H1 (cell line): ENCODE measurements at regions not wholly inside any gene's neighbourhood (a gene's known extent, or its start where the extent isn't known, plus 50 kb on each side); places are given as distances from the start of the nearest gene placed in this dataset.

Source experiments
- CTCF ChIA-PET: fragments of 300-600 bp; sonication (Branson Sonifier 250); formaldehyde crosslinking; loops from one replicate; lab custom pipeline; 2021; ENCODE audit not compliant: partially characterized antibody; lab: Charles Lee
- POLR2A ChIA-PET: fragments of 300-600 bp; sonication (Branson Sonifier 250); formaldehyde crosslinking; loops from one replicate; lab custom pipeline; 2021; ENCODE audit warnings: inconsistent platforms; ENCODE audit not compliant: partially characterized antibody; lab: Charles Lee
- DNase-seq, 2 experiments: peaks; one replicate each; pipeline versions ENCODE4 v3.0.0 to v3.0.0-alpha.2; 2010 to 2022; ENCODE audit warnings: low spot score in 2 of 2, low read depth in 1 of 2, mixed read lengths in 1 of 2
- FAIRE-seq: peaks from 2 replicates; lab custom pipeline; 2011; peaks lifted over from hg19 to GRCh38; lab: Jason Lieb, UNC
- H2AFZ ChIP-seq: 2 replicates; pipeline ENCODE4 v1.8.1; 2012; ENCODE audit warnings: low read length, inconsistent platforms
- H2AK5ac ChIP-seq: 2 replicates; pipeline ENCODE4 v1.6.1; 2013; ENCODE audit warnings: low read depth, low read length
- H2BK120ac ChIP-seq: replicated peaks from 2 replicates; pipeline ENCODE3; 2013; ENCODE audit warnings: low read depth, low read length, inconsistent platforms
- H2BK12ac ChIP-seq: 2 replicates; pipeline ENCODE4 v1.6.1; 2013; ENCODE audit warnings: low read depth, low read length
- H2BK15ac ChIP-seq: 2 replicates; pipeline ENCODE4 v1.6.1; 2013; ENCODE audit warnings: low read length
- H2BK20ac ChIP-seq: 2 replicates; pipeline ENCODE4 v1.6.1; 2013; ENCODE audit warnings: low read length
- H2BK5ac ChIP-seq: 2 replicates; pipeline ENCODE4 v1.6.1; 2013; ENCODE audit warnings: low read depth, low read length
- H3K14ac ChIP-seq: 2 replicates; pipeline ENCODE4 v1.6.1; 2013; ENCODE audit warnings: inconsistent platforms; ENCODE audit not compliant: insufficient read length
- H3K18ac ChIP-seq: 2 replicates; pipeline ENCODE4 v1.6.1; 2013; ENCODE audit warnings: low read length; ENCODE audit errors: extremely low read depth
- H3K23ac ChIP-seq: 2 replicates; pipeline ENCODE4 v1.6.1; 2013; ENCODE audit warnings: inconsistent platforms; ENCODE audit not compliant: insufficient read length
- H3K23me2 ChIP-seq: 2 replicates; pipeline ENCODE4 v1.6.1; 2013; ENCODE audit warnings: low read depth, low read length
- H3K27ac ChIP-seq: 2 replicates; pipeline ENCODE4 v1.6.1; 2011; ENCODE audit warnings: low read depth, low read length, inconsistent platforms
- H3K27me3 ChIP-seq, 4 experiments: replicated peaks in 1 of 4; 1 replicate in 1 of 4; 2 replicates in 3 of 4; pipeline versions ENCODE4 v1.6.1 to v1.8.1; 2011 to 2013; ENCODE audit warnings: low read length in 3 of 4, mild to moderate bottlenecking in 3 of 4, inconsistent platforms in 2 of 4, mixed read lengths in 2 of 4, moderate library complexity in 1 of 4; ENCODE audit not compliant: control insufficient read depth in 3 of 4, insufficient read depth in 3 of 4; ENCODE audit errors: extremely low read depth in 1 of 4
- H3K36me3 ChIP-seq, 4 experiments: 2 replicates each; pipeline versions ENCODE4 v1.6.1 to v1.8.1; 2011 to 2013; ENCODE audit warnings: mild to moderate bottlenecking in 4 of 4, low read length in 3 of 4, moderate library complexity in 2 of 4, control low read depth in 1 of 4, inconsistent platforms in 1 of 4; ENCODE audit not compliant: insufficient read depth in 4 of 4, control insufficient read depth in 2 of 4
- H3K4ac ChIP-seq: replicated peaks from 2 replicates; pipeline ENCODE3; 2013; ENCODE audit warnings: low read length, low read depth, mixed read lengths, inconsistent platforms; ENCODE audit not compliant: insufficient read length
- H3K4me1 ChIP-seq, 4 experiments: replicated peaks in 1 of 4; 1 replicate in 1 of 4; 2 replicates in 3 of 4; pipeline versions ENCODE4 v1.6.1 to v1.8.1; 2011 to 2013; ENCODE audit warnings: low read length in 3 of 4, inconsistent platforms in 2 of 4, mixed read lengths in 1 of 4; ENCODE audit not compliant: insufficient read depth in 4 of 4, control insufficient read depth in 3 of 4
- H3K4me2 ChIP-seq, 2 experiments: 2 replicates each; pipeline versions ENCODE4 v1.6.1 to v1.8.1; 2011 to 2013; ENCODE audit warnings: low read depth in 2 of 2, low read length in 2 of 2, control low read depth in 1 of 2, inconsistent platforms in 1 of 2, mild to moderate bottlenecking in 1 of 2; ENCODE audit not compliant: insufficient read depth in 1 of 2
- H3K4me3 ChIP-seq, 4 experiments: fragments of 200-600, 300-600 bp in 1 of 4; sonication (generic), shearing (Covaris generic), sonication (Bioruptor Twin) in 1 of 4; 2 replicates each; pipeline versions ENCODE4 v1.5.1 to v1.8.1; 2011 to 2016; ENCODE audit warnings: low read length in 4 of 4, low read depth in 3 of 4, control low read depth in 2 of 4, inconsistent platforms in 2 of 4, mild to moderate bottlenecking in 2 of 4, mixed read lengths in 1 of 4, moderate library complexity in 1 of 4; ENCODE audit not compliant: insufficient read depth in 2 of 4; ENCODE audit errors: extremely low read depth in 1 of 4
- H3K56ac ChIP-seq: replicated peaks from 2 replicates; pipeline ENCODE3; 2013; ENCODE audit warnings: low read depth, mild to moderate bottlenecking, mixed read lengths, low read length, inconsistent platforms; ENCODE audit not compliant: insufficient read length
- H3K79me1 ChIP-seq: 2 replicates; pipeline ENCODE4 v1.6.1; 2013; ENCODE audit warnings: low read depth, low read length, control low read depth
- H3K79me2 ChIP-seq, 2 experiments: 2 replicates each; pipeline versions ENCODE4 v1.6.1 to v1.8.1; 2012 to 2013; ENCODE audit warnings: low read length in 2 of 2, mild to moderate bottlenecking in 2 of 2, inconsistent platforms in 1 of 2; ENCODE audit not compliant: insufficient read depth in 2 of 2, control insufficient read depth in 1 of 2
- H3K9ac ChIP-seq, 4 experiments: replicated peaks in 1 of 4; 1 replicate in 1 of 4; 2 replicates in 3 of 4; pipeline versions ENCODE4 v1.6.1 to v1.8.1; 2011 to 2013; ENCODE audit warnings: low read depth in 3 of 4, low read length in 3 of 4, control low read depth in 2 of 4, mild to moderate bottlenecking in 2 of 4, moderate library complexity in 2 of 4, inconsistent platforms in 1 of 4; ENCODE audit errors: extremely low read depth in 1 of 4
- H3K9me3 ChIP-seq, 2 experiments: 2 replicates each; pipeline versions ENCODE4 v1.6.1 to v1.8.1; 2012 to 2013; ENCODE audit warnings: mild to moderate bottlenecking in 2 of 2, moderate library complexity in 2 of 2, control low read depth in 1 of 2, inconsistent platforms in 1 of 2, low read depth in 1 of 2, low read length in 1 of 2, mixed read lengths in 1 of 2; ENCODE audit not compliant: insufficient read depth in 2 of 2
- H4K20me1 ChIP-seq, 2 experiments: replicated peaks in 1 of 2; 2 replicates each; pipeline versions ENCODE3 to v1.8.1; 2011 to 2013; ENCODE audit warnings: inconsistent platforms in 2 of 2, low read length in 2 of 2, mild to moderate bottlenecking in 1 of 2; ENCODE audit not compliant: insufficient read depth in 2 of 2, control insufficient read depth in 1 of 2
- H4K5ac ChIP-seq: 2 replicates; pipeline ENCODE4 v1.6.1; 2013; ENCODE audit warnings: low read length, low read depth, mixed read lengths, inconsistent platforms; ENCODE audit not compliant: insufficient read length
- H4K8ac ChIP-seq: 2 replicates; pipeline ENCODE4 v1.8.0; 2013; ENCODE audit warnings: mild to moderate bottlenecking, moderate library complexity, low read length, inconsistent platforms; ENCODE audit not compliant: insufficient read depth; ENCODE audit errors: extremely low read depth
- H4K91ac ChIP-seq: replicated peaks from 2 replicates; pipeline ENCODE3; 2013; ENCODE audit warnings: low read length, mixed read lengths, inconsistent platforms; ENCODE audit not compliant: insufficient read length
- BACH1 ChIP-seq: IDR thresholded peaks from 2 replicates; pipeline ENCODE4 v1.6.1; 2012; ENCODE audit warnings: low read length, improper control_type of control experiment
- CBX8 ChIP-seq: fragments of 300-800, 300-1000 bp; sonication (generic); IDR thresholded peaks from 2 replicates; pipeline ENCODE4 v1.7.1; 2016; ENCODE audit warnings: low read depth, low read length, borderline replicate concordance
- CREB1 ChIP-seq: IDR thresholded peaks from 2 replicates; pipeline ENCODE4 v1.6.1; 2012; ENCODE audit warnings: inconsistent platforms
- E2F6 ChIP-seq: IDR thresholded peaks from 2 replicates; pipeline ENCODE4 v1.6.1; 2012; ENCODE audit warnings: inconsistent platforms
- GTF2F1 ChIP-seq: IDR thresholded peaks from 2 replicates; pipeline ENCODE4 v1.6.1; 2012; ENCODE audit warnings: low read depth, low read length, improper control_type of control experiment, borderline replicate concordance
- JUND ChIP-seq: IDR thresholded peaks from 2 replicates; pipeline ENCODE4 v1.6.1; 2011; ENCODE audit warnings: mild to moderate bottlenecking, improper control_type of control experiment, low read length
- PHF8 ChIP-seq: fragments of 200-600 bp; sonication (generic); conservative IDR thresholded peaks from 2 replicates; pipeline ENCODE4 v1.7.1; 2012; ENCODE audit warnings: low read depth, mild to moderate bottlenecking, inconsistent platforms, low read length, moderate library complexity
- POU5F1 ChIP-seq: IDR thresholded peaks from 2 replicates; pipeline ENCODE4 v1.6.1; 2011; ENCODE audit warnings: low read depth, mild to moderate bottlenecking, low read length, moderate library complexity
- RBBP5 ChIP-seq: IDR thresholded peaks from 2 replicates; pipeline ENCODE4 v1.7.1; 2012; ENCODE audit warnings: low read depth, mild to moderate bottlenecking, inconsistent platforms, low read length, moderate library complexity, borderline replicate concordance
- SAP30 ChIP-seq: fragments of 300-600 bp; sonication (generic); IDR thresholded peaks from 2 replicates; pipeline ENCODE4 v1.7.1; 2012; ENCODE audit warnings: low read length, moderate library complexity, mild to moderate bottlenecking, inconsistent platforms; ENCODE audit not compliant: insufficient read depth, insufficient replicate concordance
- SIN3A ChIP-seq, 2 experiments: IDR thresholded peaks in 1 of 2; conservative IDR thresholded peaks in 1 of 2; 2 replicates each; pipeline ENCODE4 v1.6.1; 2011 to 2012; ENCODE audit warnings: low read length in 2 of 2, improper control_type of control experiment in 1 of 2, low read depth in 1 of 2, mild to moderate bottlenecking in 1 of 2
- SIRT6 ChIP-seq: IDR thresholded peaks from one replicate; pipeline ENCODE4 v1.7.1; 2012; ENCODE audit warnings: low read length, inconsistent platforms
- TAF1 ChIP-seq: IDR thresholded peaks from 2 replicates; pipeline ENCODE4 v1.6.1; 2011; ENCODE audit warnings: mild to moderate bottlenecking, low read depth, low read length
- YY1 ChIP-seq: IDR thresholded peaks from 2 replicates; pipeline ENCODE4 v1.6.1; 2011; ENCODE audit warnings: low read depth, mild to moderate bottlenecking, low read length
- TF ChIP-seq, protein P1 (sequence below): IDR thresholded peaks from 2 replicates; pipeline ENCODE4 v1.6.1; 2011; ENCODE audit warnings: low read depth, mild to moderate bottlenecking, low read length; ENCODE audit not compliant: insufficient read depth

DNA sequence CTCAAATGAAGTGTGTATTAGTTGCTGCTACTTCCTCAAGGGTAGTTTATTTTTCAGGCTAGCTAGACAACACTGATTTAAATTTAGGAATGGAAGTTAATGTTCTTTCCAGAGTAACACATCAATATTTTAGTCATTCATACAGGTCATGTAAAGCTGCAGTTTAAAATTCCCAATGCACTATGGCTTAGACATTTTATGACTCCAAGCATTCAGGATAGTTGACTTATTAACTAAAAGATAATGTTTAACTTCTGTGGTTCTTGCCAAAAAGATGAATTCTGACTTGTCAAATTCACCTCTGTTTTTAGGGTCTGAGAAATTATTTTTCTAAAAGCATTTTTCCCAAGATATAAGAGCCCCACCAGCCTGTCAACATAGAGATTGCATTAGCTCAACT lies 131.9 kb downstream of the TFPI2 start:
- Histone ChIP-seq H2BK15ac (no peak overlapping the region), H3K27me3 (no peaks in the 10 kb centered on the region), H3K79me1 (no peaks in the 10 kb centered on the region), H4K91ac (no peak overlapping the region), H3K18ac (no peak overlapping the region), H3K56ac (no peak overlapping the region), H4K5ac (no peak overlapping the region), H3K79me2 (no peaks in the 10 kb centered on the region), H4K20me1 (no peaks in the 10 kb centered on the region), H4K8ac (no peak overlapping the region), H2AFZ (no peak overlapping the region), H2AK5ac (no peak overlapping the region), H3K23me2 (no peaks in the 10 kb centered on the region), H3K23ac (no peak overlapping the region), H3K36me3 (no peaks in the 10 kb centered on the region), H3K9me3 (no peaks in the 10 kb centered on the region), H3K4me1 (no peaks in the 10 kb centered on the region), H3K4ac (no peak overlapping the region), H2BK20ac (no peak overlapping the region), H3K4me3 (no peak overlapping the region), H3K9ac (no peak overlapping the region), H3K14ac (no peak overlapping the region), H3K27ac (no peak overlapping the region), H2BK12ac (no peak overlapping the region), H2BK5ac (no peak overlapping the region), H2BK120ac (no peak overlapping the region), H3K4me2 (no peak overlapping the region)
- ChIA-PET POLR2A (no interaction called here), CTCF (no interaction called here)
- FAIRE-seq (no peak), DNase-seq (no peak)
- TF ChIP-seq SAP30 (no peak), PHF8 (no peak), CBX8 (no peak), E2F6 (no peak), POU5F1 (no peak), TAF1 (no peak), RBBP5 (no peak), GTF2F1 (no peak), SIN3A (conservative IDR thresholded peaks at IDR 0.05 in 1 of 2, IDR thresholded peaks at IDR 0.05 in 1 of 2; ENCODE audit: low read depth in 1 of 2, low read length in 2 of 2) (no peak), CREB1 (no peak), YY1 (no peak), JUND (no peak), BACH1 (no peak), SIRT6 (no peak)
- TF ChIP-seq, protein P1, sequence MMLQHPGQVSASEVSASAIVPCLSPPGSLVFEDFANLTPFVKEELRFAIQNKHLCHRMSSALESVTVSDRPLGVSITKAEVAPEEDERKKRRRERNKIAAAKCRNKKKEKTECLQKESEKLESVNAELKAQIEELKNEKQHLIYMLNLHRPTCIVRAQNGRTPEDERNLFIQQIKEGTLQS, result no peak
